ENCODE measurements at regions not wholly inside any gene's neighbourhood (a gene's known extent, or its start where the extent isn't known, plus 50 kb on each side); places are given as distances from the start of the nearest gene placed in this dataset.
A peak's percentile ranks its signal among the peaks of the same experiment; 100 is the strongest.

- no peak overlapping the region for H3K4me3 ChIP-seq (ENCODE audit: low read length)
- peak; percentile 10 for DNase-seq (ENCODE audit: low read depth)
- TF ChIP-seq CTCF (IDR thresholded peaks at IDR 0.05; ENCODE audit: insufficient read depth, low read depth, low read length, missing control alignments), result no peak
Measured at GRCh38 chr4:129231945-129232588, 136.1 kb downstream of the C4orf33 start.

GRCh38 chr4:129232589-129233337 is 136.8 kb downstream of the C4orf33 start:
- H3K4me3 ChIP-seq (ENCODE audit: low read length), result no peak overlapping the region
- DNase-seq (ENCODE audit: low read depth), result no peak
- no peak for TF ChIP-seq CTCF (IDR thresholded peaks at IDR 0.05; ENCODE audit: insufficient read depth, low read depth, low read length, missing control alignments)

GRCh38 chr4:129233691-129234090 is 137.7 kb downstream of the C4orf33 start:
- no peak overlapping the region for H3K4me3 ChIP-seq (ENCODE audit: low read length)
- no peak for TF ChIP-seq CTCF (IDR thresholded peaks at IDR 0.05; ENCODE audit: insufficient read depth, low read depth, low read length, missing control alignments)
- DNase-seq (ENCODE audit: low read depth), result no peak

- no peak for TF ChIP-seq CTCF (IDR thresholded peaks at IDR 0.05; ENCODE audit: insufficient read depth, low read depth, low read length, missing control alignments)
- DNase-seq (ENCODE audit: low read depth), result no peak
- no peak overlapping the region for H3K4me3 ChIP-seq (ENCODE audit: low read length)
Measured at GRCh38 chr4:129236351-129236750, 140.4 kb downstream of the C4orf33 start.

GRCh38 chr4:129239088-129239487 is 143.1 kb downstream of the C4orf33 start:
- DNase-seq (ENCODE audit: low read depth), result no peak
- TF ChIP-seq CTCF (IDR thresholded peaks at IDR 0.05; ENCODE audit: insufficient read depth, low read depth, low read length, missing control alignments), result no peak
- no peak overlapping the region for H3K4me3 ChIP-seq (ENCODE audit: low read length)

- no peak for TF ChIP-seq CTCF (IDR thresholded peaks at IDR 0.05; ENCODE audit: insufficient read depth, low read depth, low read length, missing control alignments)
- DNase-seq (ENCODE audit: low read depth), result peak; percentile 6
- H3K4me3 ChIP-seq (ENCODE audit: low read length), result no peak overlapping the region
Measured at GRCh38 chr4:129240816-129241215, 144.9 kb downstream of the C4orf33 start.
